Smooth muscle cell (in vitro differentiated cells): ENCODE measurements at regions not wholly inside any gene's neighbourhood (a gene's known extent, or its start where the extent isn't known, plus 50 kb on each side); places are given as distances from the start of the nearest gene placed in this dataset.

Experiments used
- DNase-seq: peaks from one replicate; lab custom pipeline; 2025; ENCODE audit not compliant: unreplicated experiment; lab: John Stamatoyannopoulos, UW
- H2AFZ ChIP-seq: fragments of 200-600 bp; sonication (generic); 2 replicates; pipeline ENCODE4 v1.6.0; 2016; ENCODE audit warnings: antibody characterized with exemption, low read depth, mild to moderate bottlenecking
- H3F3A ChIP-seq: fragments of 200-600 bp; sonication (generic); 2 replicates; pipeline ENCODE4 v1.6.0; 2017; ENCODE audit warnings: antibody characterized with exemption, low read depth
- H3K27ac ChIP-seq: fragments of 200-600 bp; sonication (generic); 2 replicates; pipeline ENCODE4 v1.5.1; 2016; ENCODE audit warnings: low read depth, mild to moderate bottlenecking
- H3K27me3 ChIP-seq: fragments of 200-600 bp; sonication (generic); 2 replicates; pipeline ENCODE4 v1.6.1; 2016; ENCODE audit warnings: low read depth, mild to moderate bottlenecking
- H3K36me3 ChIP-seq: fragments of 200-600 bp; sonication (generic); 2 replicates; pipeline ENCODE4 v1.5.1; 2016; ENCODE audit warnings: low read depth
- H3K4me1 ChIP-seq: fragments of 200-600 bp; sonication (generic); 2 replicates; pipeline ENCODE4 v1.5.1; 2016; ENCODE audit warnings: low read depth
- H3K4me2 ChIP-seq: fragments of 200-600 bp; sonication (generic); 2 replicates; pipeline ENCODE4 v1.6.0; 2016; ENCODE audit warnings: mild to moderate bottlenecking
- H3K4me3 ChIP-seq: fragments of 200-600 bp; sonication (generic); 2 replicates; pipeline ENCODE4 v1.5.1; 2016; ENCODE audit warnings: mild to moderate bottlenecking
- H3K79me2 ChIP-seq: fragments of 200-600 bp; sonication (generic); 2 replicates; pipeline ENCODE4 v1.6.0; 2016; ENCODE audit warnings: low read depth, mild to moderate bottlenecking
- H3K9ac ChIP-seq: fragments of 200-600 bp; sonication (generic); 2 replicates; pipeline ENCODE4 v1.6.0; 2016; ENCODE audit warnings: low read depth
- H3K9me3 ChIP-seq: fragments of 200-600 bp; sonication (generic); replicated peaks from 2 replicates; pipeline ENCODE4 v1.5.1; 2016; ENCODE audit warnings: low read depth
- H4K20me1 ChIP-seq: fragments of 200-600 bp; sonication (generic); 2 replicates; pipeline ENCODE4 v1.6.0; 2016; ENCODE audit warnings: low read depth
- CTCF ChIP-seq: fragments of 200-600 bp; sonication (generic); IDR thresholded peaks from 2 replicates; pipeline ENCODE4 v1.5.1; 2017; ENCODE audit warnings: borderline replicate concordance, mild to moderate bottlenecking, antibody characterized with exemption; ENCODE audit not compliant: insufficient read depth, poor library complexity, severe bottlenecking
- whole genome bisulfite sequencing: methylation state at CpG from one replicate; pipeline ENCODE4 v1.1.7; 2016; ENCODE audit warnings: low lambda C conversion rate; 5-methylcytosine and 5-hydroxymethylcytosine counted together

- no peak for DNase-seq
- no peaks in the 10 kb centered on the region for H3K36me3 ChIP-seq
- no peak overlapping the region for H3K27ac ChIP-seq
- no peaks in the 10 kb centered on the region for H3F3A ChIP-seq
- H3K4me1 ChIP-seq, result no peaks in the 10 kb centered on the region
- H3K4me3 ChIP-seq, result no peak overlapping the region
- H3K9ac ChIP-seq, result no peak overlapping the region
- no peaks in the 10 kb centered on the region for H3K27me3 ChIP-seq
- TF ChIP-seq CTCF, result no peak
- no peak overlapping the region for H3K4me2 ChIP-seq
- no peaks in the 10 kb centered on the region for H3K9me3 ChIP-seq
- no peaks in the 10 kb centered on the region for H3K79me2 ChIP-seq
- WGBS, result 81% methylated on average over 3 of the region's 3 CpGs
- H4K20me1 ChIP-seq, result no peaks in the 10 kb centered on the region
- no peak overlapping the region for H2AFZ ChIP-seq
Observed at GRCh38 chr22:34998921-34999320, 67.0 kb upstream of the ISX start.

- Histone ChIP-seq H3K79me2 (no peaks in the 10 kb centered on the region), H2AFZ (no peak overlapping the region), H3K27me3 (peaks cover 12% of the 10 kb centered on the region), H3K9me3 (no peaks in the 10 kb centered on the region), H3K27ac (no peak overlapping the region), H3K4me3 (no peak overlapping the region), H3K4me1 (no peaks in the 10 kb centered on the region), H3K36me3 (no peaks in the 10 kb centered on the region), H3K9ac (no peak overlapping the region), H4K20me1 (no peaks in the 10 kb centered on the region), H3F3A (no peaks in the 10 kb centered on the region), H3K4me2 (no peak overlapping the region)
- no peak for TF ChIP-seq CTCF
- no peak for DNase-seq
- WGBS, result 91% methylated on average over 5 of the region's 5 CpGs
Observed at GRCh38 chr22:35008213-35008612, 57.7 kb upstream of the ISX start.

- no peaks in the 10 kb centered on the region for H3K9me3 ChIP-seq
- WGBS, result 87% methylated on average over 6 of the region's 6 CpGs
Observed at GRCh38 chr22:35010543-35010942, 55.4 kb upstream of the ISX start.

More at GRCh38 chr22:35010543-35010942, 55.4 kb upstream of the ISX start:
- H3K4me2 ChIP-seq, result no peak overlapping the region
- H3K79me2 ChIP-seq, result no peaks in the 10 kb centered on the region
- H3K4me3 ChIP-seq, result no peak overlapping the region
- H3K36me3 ChIP-seq, result no peaks in the 10 kb centered on the region
- H2AFZ ChIP-seq, result no peak overlapping the region
- H4K20me1 ChIP-seq, result no peaks in the 10 kb centered on the region
- H3K9ac ChIP-seq, result no peak overlapping the region
- peaks cover 15% of the 10 kb centered on the region for H3K27me3 ChIP-seq
- H3K27ac ChIP-seq, result no peak overlapping the region
- DNase-seq, result no peak
- no peak for TF ChIP-seq CTCF
- H3K4me1 ChIP-seq, result no peaks in the 10 kb centered on the region
- no peaks in the 10 kb centered on the region for H3F3A ChIP-seq
